OCI-LY7 (cell line): ENCODE measurements at regions not wholly inside any gene's neighbourhood (a gene's known extent, or its start where the extent isn't known, plus 50 kb on each side); places are given as distances from the start of the nearest gene placed in this dataset.

ENCODE experiments used
- CTCF ChIP-seq: fragments of 200-600 bp; sonication (generic); conservative IDR thresholded peaks from 2 replicates; pipeline ENCODE4 v1.5.1; 2014; ENCODE audit warnings: mild to moderate bottlenecking, antibody characterized with exemption, low read length, moderate library complexity, mixed read lengths
- EZH2phosphoT487 ChIP-seq: fragments of 200-600 bp; sonication (generic); IDR thresholded peaks from 2 replicates; pipeline ENCODE4 v1.6.1; 2018; ENCODE audit warnings: low read depth, borderline replicate concordance, mild to moderate bottlenecking, mixed run types, antibody characterized with exemption, low read length, moderate library complexity, mixed read lengths

GRCh38 chr5:173777674-173778073 lies 110.5 kb upstream of the CPEB4 start:
- TF ChIP-seq CTCF (no peak), EZH2phosphoT487 (no peak)
